ENCODE measurements at regions not wholly inside any gene's neighbourhood (a gene's known extent, or its start where the extent isn't known, plus 50 kb on each side); places are given as distances from the start of the nearest gene placed in this dataset.
"Not testable (repeated sequence)": the region's sequence is repeated elsewhere in the genome, so short reads cannot be mapped to it uniquely, and the experiment has no call there.

DNA sequence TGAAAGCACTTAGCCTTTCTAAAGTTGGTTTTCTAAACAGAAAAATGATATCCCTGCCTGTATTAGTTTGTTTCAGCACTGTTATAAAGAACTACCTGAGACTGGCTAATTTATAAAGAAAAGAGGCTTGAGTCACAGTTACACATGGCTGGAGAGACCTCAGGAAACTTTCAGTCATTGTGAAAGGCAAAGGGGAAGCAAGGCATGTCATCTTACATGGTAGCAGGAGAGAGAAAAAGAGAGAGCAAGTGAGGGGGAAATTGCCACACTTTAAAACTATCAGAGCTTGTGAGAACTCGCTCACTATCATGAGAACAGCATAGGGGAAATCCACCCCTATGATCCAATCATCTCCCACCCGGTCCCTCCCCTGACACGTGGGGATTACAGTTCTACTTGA lies 64.9 kb downstream of the FAM170A start:
- no peak for DNase-seq

DNA sequence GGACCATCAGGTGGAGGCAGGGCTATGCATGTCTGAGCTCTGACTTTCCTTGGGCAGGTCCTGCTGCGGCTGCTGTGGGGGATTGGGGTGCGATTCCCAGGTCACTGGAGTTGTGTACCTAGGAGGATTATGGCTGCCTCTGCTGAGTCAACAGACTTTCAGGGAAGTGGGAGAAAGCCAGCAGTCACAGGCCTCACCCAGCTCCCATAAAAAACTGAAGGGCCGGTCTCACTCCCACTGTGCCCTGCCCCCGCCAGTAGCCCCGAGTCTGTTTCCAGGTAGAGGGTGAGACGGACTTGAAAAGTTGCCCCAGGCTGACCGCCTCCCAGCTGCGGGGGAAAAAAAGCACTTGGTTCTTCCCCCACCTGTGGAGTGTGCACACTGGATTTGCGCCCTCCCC lies 76.7 kb downstream of the FAM170A start:
- DNase-seq: no peak

DNA sequence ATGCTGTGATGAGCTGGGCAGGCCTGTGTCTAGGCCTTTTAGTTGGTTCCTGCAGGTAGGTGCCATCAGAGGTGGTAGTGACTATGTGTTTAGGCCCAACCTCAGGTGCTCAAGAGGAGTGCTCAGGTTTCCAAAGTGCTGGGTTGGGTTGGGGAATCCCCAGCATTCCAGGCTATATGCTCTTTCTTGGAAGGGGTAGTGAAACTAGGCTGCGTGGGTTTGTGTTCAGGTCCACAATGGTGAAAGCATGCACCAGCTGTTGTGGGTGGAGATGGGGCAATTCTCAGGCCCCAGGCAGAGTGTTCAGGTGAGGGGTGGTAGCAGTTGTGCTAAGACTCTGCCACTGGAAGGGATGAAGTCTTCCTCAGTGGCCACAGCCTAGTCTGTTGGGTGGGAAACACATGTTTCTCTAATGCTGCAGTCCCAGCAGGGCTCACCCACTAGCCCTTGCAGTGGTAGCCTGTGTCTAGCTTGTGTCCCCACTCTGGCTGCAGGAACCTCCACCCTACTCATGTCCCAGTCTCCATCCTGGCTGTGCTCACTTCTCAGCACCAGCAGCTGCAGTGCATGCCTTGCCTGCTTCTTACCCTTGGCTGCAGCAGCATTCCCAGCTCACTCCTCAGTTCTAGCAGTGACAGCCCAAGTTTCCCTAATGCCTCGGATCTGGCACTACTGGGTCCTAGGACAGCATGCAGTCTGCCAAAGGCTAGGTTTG lies 78.9 kb downstream of the FAM170A start:
- DNase-seq: no peak

DNA sequence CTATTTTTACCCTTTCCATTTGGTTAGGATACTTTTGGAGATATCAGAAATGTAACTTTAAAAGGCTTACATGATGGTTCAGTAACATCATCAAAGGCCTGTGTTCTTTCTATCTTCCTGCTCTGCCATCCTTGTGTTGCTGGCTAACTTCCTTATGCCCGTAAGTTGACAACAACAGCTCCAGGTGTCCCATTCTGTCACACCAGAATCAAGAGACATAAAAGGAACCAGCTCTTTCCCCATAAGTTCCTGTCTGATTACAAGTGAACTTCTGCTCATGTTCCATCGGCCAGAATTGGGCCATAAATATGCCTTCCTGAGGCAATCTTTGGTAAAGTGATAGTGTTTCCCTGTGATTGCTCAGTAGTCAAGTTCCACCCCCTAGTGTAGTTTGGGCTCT lies 92.4 kb downstream of the FAM170A start:
- DNase-seq: no peak

DNA sequence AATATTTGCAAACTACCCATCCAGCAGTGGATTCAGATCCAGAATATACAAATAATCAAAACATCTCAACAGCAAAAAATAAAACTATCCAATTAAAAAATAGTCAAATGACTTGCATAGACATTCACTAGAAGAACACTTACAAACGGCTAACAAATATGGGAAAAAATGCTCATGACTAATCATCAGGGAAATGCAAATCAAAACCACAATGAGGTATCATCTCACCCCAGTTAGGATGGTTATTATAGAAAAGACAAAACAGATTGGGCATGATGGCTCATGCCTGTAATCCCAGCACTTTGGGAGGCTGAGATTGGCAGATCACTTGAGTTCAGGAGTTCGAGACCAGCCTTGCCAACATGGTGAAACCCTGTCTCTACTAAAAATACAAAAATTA lies 95.9 kb downstream of the FAM170A start:
- not testable (repeated sequence) for DNase-seq

DNA sequence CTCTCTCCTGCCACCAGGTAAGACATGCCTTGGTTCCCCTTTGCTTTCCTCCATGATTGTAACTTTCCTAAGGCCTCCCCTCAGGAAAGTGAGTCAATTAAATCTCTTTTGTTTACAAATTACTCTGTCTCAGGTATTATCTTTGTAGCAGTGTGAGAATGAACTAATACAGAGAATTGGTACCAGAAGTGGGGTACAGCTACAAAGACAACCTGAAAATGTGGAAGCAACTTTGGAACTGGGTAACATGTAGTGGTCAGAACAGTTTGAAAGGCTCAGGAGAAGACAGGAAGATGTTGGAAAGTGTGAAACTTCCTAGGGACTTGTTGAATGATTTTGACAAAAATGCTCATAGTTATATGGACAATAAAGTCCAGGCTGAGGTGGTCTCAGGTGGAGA lies 97.2 kb downstream of the FAM170A start:
- DNase-seq: no peak

DNA sequence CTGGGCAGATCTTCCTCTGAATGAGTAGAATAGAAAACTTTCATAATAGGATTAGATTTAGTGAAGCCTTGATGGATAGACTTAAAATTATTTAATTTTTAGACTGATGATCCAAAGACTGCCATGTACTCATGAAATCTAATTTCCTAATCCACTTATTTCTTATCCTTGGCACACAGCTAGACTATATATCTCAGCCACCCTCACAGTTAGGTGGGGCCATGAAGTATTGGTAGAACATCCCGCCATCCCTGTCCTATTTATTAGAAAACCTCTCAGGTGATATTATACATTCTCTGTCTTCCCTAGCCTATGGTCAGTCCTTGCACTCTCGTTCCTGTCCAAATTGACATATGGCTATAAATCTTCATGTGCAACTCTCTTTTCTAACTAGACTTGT lies 110.9 kb downstream of the FAM170A start:
- DNase-seq: no peak

DNA sequence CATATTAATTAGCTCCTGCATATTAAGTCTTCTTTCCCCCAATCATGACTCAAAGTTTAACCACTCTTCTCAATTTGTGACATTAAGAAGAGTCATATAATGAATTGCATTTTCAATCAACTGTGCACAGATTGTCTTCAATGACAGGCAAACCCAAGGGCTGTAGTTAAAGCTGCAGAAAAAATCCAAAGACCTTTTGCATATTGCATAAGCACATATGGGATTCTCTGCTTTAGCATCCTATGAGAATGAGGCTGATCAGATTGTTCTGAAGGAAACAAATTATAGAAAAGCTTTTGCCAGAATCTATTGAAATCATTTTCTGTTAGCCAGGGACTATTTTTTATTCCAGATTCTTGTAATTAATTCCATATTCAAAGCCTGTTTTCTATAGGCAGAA lies 112.3 kb downstream of the FAM170A start:
- no peak for DNase-seq

DNA sequence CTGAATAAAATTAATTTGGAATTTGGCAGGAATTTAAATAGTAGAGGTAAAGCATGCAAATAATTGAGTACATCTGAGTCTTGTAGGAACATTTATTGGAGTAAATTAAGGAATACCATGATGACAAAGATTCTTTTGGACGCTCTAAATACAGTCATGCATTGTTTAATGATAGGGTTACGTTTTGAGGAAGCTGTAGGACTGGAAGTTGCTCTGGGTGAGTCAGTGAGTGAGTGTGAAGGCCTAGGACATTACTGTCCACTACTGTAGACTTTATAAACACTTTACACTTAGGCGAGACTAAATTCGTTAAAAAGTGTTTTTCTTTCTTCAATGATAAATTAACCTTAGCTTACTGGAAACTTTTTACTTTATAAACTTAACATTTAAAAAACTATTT lies 113.0 kb downstream of the FAM170A start:
- DNase-seq: no peak

DNA sequence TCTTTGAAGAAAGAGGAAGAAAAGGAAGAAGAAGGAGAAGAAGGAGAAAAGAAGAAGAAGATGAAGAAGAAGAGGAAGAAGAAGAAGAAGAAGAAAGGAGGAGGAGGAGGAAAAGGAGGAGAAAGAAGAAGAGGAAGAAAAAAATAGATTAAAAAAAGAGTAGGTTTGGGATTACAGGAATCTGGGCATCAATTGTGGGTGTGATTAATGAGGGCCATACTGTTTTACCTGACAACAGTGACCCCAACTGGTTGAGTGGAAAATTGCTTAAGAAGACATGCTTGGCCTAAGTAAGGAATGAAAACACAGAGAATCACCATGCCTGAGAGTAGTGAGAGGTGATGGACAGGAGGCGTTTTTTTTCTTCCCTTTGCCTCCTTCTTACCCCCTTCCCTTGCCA lies 114.6 kb downstream of the FAM170A start:
- no peak for DNase-seq

DNA sequence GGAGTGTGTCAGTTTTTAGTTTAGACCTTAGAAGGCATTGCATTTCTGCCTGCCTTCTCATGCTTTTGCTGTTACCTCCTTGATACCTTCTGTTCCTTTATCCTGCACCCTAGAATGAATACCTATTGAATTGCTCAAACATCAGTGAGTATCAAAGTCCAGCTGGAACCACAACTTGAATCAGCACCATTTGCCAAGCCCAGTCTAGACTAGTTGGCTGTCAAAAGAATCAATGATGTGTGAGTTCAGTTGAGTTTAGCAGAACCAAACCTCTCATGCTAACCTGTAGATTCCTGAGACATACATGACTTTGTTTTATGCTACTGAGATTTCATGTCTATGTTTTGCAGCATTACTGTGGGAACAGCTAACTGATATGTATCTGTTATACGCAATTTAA lies 116.6 kb downstream of the FAM170A start:
- DNase-seq: no peak

DNA sequence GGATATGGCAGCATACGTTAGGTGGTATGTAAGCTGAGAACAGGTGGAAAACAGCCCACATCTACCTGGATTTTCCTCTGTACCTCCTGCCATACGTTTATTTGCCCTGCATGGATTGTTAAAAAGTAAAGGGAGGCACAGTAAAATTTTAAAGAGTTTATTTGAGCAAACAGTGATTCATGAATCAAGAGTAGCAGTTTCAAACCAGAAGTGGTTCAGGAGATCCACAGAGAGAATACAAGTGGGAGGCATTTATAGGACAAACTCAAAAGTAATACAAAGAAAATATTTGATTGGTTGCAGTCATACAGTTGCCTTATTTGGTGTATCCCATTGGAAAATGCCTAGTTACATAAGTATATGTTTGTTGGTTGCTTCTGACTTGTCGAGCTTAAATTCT lies 117.6 kb downstream of the FAM170A start:
- no peak for DNase-seq

DNA sequence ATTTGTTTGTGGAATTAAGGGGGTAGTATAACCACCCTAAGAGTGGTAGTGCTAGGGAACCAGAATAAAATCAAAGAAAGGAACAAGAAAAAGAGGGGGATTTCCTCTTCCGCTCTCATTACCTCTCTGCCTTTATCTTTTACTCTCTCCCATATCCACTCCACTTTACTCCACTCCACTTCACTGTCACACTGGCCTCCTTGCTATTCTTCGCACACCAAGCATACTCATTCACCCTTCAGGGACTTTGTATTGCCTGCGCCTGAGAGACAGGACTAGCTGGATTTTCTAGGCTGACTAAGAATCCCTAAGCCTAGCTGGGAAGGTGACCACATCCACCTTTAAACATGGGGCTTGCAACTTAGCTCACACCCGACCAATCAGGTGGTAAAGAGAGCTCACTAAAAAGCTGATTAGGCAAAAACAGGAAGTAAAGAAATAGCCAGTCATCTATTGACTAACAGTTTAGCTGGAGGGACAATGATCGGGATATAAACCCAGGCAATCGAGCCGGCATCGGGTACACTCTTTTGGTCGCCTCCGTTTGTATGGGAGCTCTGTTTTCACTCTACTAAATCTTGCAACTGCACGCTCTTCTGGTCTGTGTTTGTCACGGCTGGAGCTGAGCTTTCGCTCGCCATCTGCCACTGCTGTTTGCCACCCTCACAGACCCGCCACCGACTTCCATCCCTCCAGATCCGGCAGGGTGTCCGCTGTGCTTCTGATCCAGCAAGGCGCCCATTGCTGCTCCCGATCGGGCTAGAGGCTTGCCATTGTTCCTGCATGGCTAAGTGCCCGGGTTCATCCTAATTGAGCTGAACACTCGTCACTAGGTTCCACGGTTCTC lies 121.8 kb downstream of the FAM170A start:
- DNase-seq: no peak

DNA sequence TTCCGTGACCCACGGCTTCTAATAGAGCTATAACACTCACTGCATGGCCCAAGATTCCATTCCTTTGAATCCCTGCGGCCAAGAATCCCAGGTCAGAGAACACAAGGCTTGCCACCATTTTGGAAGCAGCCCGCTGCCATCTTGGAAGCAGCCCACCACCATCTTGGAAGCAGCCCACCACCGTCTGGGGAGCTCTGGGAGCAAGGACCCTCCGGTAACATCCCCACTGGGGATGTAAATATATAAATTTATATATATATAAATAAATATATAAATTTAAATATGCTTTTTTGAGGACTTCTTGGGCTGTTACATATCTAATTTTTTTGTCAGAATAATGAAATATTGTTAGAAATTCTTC lies 122.4 kb downstream of the FAM170A start:
- no peak for DNase-seq

DNA sequence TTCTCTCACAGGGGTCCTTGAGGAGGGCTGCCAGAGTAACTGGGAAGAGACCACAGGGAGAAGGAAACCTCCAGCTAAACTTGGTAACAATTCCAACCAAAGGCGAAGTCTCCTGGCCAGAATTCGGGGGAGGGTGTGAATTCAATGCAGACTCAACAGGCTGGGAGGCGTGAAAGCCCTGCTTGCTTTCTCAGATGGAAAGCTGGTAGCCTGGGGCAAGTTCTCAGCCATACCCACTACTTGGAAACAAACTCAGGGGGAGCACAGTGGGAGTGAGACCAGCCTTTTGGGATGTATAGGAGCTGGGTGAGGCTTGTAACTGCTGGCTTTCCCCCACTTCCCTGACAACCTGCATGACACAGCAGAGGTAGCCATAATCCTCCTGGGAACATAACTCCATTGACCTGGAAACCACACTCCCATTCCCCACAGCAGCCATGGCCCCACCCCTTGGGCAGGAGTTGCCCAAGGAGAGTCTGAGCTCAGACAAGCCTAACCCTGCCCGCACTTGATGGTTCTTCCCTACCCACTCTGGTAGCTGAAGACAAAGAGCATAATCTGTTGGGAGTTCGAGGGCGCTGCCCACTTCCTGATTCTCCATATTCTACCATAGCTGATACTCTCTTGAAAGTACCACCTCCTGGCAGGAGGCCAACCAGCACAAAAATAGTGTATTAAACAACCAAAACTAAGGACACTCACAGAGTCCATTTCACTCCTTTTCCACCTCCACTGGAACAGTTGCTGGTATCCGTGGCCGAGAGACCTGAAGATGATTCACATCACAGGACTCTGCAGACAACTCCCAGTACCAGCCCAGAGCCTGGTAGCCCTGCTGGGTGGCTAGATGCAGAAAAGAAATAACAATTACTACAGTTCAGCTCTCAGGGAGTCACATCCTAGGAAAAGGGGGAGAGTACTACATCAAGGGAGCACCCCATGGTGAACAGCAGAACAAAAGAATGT lies 123.8 kb downstream of the FAM170A start:
- DNase-seq: no peak

DNA sequence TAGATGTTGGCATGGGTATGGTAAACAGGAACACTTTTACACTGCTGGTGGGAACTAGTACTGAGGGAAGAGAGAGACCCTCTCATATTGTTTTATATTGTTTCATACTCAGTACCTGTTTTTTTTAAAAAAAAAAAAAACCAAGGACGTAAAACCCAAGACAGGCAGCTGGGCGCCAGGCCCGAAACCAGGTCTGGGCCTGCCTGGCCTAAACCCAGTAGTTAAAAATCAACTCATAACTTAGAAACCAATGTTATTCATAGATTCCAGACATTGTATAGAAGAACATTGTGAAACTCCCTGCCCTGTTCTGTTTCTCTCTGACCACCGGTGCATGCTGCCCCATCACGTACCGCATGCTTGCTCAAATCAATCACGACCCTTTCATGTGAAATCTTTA lies 125.5 kb downstream of the FAM170A start:
- DNase-seq: not testable (repeated sequence)

DNA sequence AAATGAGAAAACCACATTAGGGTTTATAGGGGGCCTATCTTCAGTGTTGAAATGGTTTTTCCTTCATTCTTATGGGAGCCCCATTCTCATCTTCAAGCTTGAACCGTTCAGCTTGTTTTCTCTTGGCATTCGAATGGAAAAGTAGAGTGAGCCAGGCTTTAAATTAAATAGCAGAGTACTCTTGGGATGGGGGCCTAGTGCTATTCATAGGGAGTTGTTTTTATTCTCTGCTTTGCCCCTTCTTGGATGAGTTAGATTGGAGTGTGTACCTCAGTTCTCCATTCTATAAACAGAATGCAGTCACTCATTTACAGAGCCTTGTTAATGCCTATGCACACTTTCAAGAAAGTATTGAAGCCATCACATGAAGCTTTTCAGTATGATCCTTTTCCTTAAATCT lies 127.9 kb downstream of the FAM170A start:
- no peak for DNase-seq

DNA sequence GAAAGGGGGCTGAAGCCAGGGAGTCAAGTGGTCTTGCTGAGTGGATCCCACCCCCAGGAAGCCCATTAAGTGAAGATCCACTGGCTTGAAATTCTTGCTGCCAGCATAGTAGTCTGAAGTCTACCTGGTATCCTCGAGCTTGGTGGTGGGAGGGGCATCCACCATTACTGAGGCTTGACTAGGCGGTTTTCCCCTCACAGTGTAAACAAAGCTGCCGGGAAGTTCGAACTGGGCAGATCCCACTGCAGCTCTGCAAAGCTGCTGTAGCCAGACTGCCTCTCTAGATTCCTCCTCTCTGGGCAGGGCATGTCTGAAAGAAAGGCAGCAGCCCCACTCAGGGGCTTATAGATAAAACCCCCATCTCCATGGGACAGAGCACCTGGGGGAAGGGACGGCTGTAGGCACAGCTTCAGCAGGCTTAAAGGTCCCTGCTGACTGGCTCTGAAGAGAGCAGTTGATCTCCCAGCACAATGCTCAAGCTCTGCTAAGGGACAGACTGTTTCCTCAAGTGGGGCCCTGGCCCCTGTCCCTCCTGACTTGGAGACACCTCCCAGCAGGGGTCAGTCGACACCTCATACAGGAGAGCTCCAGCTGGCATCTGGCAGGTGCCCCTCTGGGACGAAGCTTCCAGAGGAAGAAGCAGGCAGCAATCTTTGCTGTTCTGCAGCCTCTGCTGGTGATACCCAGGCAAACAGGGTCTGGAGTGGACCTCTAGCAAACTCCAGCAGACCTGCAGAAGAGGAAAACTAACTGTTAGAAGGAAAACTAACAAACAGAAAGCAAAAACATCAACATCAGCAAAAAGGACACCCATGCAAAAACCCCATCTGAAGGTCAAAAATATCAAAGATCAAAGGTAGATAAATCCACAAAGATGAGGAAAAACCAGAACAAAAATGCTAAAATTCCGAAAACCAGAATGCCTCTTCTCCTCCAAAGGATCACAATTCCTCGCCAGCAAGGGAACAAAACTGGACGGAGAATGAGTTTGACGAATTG lies 140.6 kb downstream of the FAM170A start:
- not testable (repeated sequence) for DNase-seq

DNA sequence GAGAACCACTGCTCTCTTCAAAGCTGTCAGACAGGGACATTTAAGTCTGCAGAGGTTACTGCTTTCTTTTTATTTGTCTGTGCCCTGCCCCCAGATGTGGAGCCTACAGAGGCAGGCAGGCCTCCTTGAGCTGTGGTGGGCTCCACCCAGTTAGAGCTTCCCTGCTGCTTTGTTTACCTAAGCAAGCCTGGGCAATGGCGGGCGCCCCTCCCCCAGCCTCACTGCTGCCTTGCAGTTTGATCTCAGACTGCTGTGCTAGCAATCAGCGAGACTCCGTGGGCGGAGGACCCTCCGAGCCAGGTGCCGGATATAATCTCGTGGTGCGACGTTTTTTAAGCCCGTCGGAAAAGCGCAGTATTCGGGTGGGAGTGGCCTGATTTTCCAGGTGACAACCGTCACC lies 150.8 kb downstream of the FAM170A start:
- DNase-seq: not testable (repeated sequence)

DNA sequence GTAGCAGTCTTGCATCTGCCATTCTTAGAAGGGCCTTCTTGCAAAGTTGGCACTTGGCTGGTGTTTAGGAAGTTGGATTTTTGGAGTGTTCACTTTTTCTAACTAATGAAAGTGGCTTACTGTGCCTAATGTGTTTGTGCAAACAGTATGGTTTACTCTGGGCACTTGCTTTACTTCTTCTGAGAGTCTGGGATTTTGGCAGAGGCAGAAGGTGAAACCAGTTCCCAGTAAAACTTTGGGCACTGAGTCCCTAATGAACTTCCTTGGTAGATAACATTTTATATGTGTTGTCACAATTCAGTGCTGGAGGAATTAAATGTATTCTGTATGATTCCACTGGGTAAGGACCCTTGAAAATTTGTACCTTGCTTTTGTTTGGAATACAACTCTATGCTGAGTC lies 155.7 kb downstream of the FAM170A start:
- no peak for DNase-seq

DNA sequence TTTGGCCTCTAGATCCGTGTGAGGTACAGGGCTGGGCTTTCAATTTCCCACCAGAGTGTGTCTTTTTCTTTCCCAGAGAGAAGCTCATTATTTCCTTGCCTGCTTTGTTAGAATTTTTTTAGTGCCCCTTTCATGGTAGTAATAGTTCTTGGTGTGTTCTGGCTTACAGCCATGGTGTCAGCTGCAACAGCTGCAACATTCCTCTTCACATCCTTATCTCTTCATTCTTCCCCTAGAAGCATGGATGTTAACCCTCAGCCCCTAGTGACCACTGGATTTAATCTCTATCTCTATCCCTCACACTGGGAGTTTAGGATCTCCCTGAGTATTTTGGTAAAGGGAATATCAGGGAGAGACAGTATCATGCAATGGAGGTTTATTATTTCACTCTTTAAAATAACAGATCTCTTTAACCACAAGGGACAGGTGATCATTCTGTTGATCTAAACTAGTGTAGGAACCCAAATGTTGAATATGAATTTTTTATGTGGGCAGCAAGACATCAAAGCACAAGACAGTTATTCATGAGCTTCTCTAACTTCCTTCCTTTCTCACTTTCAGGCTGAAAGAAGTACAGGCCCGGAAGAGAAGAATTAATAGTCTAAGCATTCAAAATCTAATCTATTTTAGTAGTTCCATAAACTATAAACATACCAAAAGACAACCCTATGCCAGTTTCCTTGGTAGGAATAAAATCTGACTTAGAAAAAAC lies 160.2 kb downstream of the FAM170A start:
- DNase-seq: no peak
